GM13977 (cell line): ENCODE measurements at regions not wholly inside any gene's neighbourhood (a gene's known extent, or its start where the extent isn't known, plus 50 kb on each side); places are given as distances from the start of the nearest gene placed in this dataset.

ENCODE experiments used
- DNase-seq: peaks from one replicate; pipeline ENCODE4 v3.0.0; 2012; ENCODE audit warnings: low spot score
- in situ Hi-C: fragments of 300-500 bp; cut with MboI; formaldehyde crosslinking; loops from one replicate; pipeline ENCODE4 v1.12.0; 2022; ENCODE audit warnings: low sequenced_read_pairs, low pct_unique_long_range_greater_than_20kb, mixed read lengths, inconsistent platforms; ENCODE audit not compliant: unreplicated experiment
- TF ChIP-seq, protein P1 (sequence below): IDR thresholded peaks from 2 replicates; pipeline ENCODE4 v1.5.1; 2012; ENCODE audit warnings: mild to moderate bottlenecking, control low read depth; ENCODE audit not compliant: insufficient read depth; ENCODE audit errors: extremely low read depth, missing control alignments

DNA sequence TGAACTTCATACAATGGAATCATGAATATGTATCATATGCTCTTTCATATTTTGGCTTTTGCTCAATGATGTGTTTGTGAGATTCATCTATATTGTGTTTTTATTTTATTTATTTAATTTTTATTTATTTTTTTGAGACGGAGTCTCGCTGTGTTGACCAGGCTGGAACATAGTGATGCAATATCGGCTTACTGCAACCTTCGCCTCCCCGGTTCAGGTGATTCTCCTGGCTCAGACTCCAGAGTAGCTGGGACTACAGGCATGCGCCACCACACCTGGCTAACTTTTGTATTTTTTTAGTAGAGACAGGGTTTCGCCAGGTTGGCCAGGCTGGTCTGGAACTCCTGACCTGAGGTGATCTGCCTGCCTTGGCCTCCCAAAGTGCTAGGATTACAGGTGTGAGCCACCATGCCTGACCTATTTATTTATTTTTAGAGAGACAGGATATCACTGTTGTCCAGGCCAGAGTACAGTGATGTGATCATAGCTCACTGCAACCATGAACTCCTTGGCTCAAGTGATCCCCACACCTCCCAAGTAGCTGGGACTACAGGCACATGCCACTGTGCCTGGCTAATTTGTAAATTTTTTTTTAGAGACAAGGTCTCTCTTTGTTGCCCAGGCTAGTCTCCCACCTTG lies 74.5 kb downstream of the TET3 start:
- TF ChIP-seq, protein P1, sequence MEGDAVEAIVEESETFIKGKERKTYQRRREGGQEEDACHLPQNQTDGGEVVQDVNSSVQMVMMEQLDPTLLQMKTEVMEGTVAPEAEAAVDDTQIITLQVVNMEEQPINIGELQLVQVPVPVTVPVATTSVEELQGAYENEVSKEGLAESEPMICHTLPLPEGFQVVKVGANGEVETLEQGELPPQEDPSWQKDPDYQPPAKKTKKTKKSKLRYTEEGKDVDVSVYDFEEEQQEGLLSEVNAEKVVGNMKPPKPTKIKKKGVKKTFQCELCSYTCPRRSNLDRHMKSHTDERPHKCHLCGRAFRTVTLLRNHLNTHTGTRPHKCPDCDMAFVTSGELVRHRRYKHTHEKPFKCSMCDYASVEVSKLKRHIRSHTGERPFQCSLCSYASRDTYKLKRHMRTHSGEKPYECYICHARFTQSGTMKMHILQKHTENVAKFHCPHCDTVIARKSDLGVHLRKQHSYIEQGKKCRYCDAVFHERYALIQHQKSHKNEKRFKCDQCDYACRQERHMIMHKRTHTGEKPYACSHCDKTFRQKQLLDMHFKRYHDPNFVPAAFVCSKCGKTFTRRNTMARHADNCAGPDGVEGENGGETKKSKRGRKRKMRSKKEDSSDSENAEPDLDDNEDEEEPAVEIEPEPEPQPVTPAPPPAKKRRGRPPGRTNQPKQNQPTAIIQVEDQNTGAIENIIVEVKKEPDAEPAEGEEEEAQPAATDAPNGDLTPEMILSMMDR = no peak
- no peak for DNase-seq
- in situ Hi-C loops = no loop called here

DNA sequence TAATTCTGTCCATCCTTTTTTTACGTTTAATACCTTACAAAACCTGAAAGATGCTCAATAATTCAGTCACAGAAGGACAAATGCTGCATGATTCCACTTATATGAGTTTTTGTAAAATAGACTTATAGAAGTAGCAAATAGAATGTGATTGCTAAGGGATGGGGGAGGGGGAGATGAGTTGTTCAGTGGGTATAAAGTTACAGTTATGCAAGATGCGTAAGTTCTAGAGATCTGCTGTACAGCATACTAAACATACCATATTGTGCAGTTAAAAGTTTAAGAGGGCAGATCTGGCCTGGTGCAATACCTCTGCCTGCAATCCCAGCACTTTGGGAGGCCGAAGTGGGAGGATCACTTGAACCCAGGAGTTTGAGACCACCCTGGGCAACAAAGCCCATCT lies 78.8 kb downstream of the TET3 start:
- TF ChIP-seq, protein P1 = no peak
- in situ Hi-C loops = no loop called here
- DNase-seq = no peak

DNA sequence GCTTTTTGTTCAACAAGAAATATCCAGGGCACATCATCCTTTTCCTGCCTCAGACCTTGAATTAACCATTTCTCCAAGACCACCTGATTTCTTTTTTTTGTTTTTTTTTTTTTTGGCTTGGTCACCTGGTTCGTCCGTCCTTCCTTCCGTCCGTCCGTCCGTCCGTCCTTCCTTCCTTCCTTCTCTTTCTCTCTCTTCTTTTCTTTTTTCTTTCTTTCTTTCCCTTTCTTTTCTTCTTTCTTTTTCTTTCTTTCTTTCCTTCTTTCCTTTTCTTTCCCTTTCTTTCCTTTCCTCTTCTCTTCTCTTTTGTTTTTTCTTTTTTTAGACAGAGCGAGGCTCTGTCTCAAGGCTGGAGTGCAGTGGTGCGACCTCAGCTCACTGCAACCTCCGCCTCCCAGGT lies 80.7 kb downstream of the TET3 start:
- in situ Hi-C loops = no loop called here
- no peak for DNase-seq
- TF ChIP-seq, protein P1 = no peak

DNA sequence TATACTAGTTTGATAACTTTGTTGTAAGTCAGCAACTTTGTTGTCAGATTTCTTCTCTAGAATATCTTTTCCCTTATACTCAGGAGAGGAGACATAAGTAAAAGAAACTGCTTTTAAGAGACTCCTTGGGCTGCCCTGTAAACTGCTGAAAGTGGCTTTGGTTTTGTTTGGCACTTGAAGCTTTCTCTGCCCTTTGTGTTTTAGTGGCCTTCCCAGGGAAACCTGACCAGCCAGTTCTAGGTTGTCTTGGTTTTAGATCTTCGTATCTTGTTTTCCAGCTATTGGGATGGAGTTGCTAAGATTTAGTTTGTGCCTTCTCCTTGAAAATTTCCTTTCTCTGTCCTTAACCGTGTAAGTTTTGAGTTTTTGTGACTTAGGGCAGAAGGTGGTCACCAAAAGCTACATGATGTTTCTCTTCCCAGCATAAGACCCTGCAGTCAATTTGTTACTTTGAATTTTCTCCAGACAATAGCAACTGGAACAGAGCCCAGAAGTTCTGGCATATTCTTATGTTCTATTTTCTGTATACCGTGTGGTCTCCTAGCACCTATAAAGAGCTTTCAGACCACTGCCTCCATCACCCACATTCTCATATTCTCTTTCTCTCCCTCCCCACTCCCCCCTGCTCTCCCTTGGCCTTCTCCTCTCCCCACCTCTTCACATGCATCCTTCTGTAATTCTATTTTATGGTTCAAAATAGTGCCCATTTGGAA lies 81.1 kb downstream of the BOLA3 start:
- in situ Hi-C loops = no loop called here
- TF ChIP-seq, protein P1 = no peak
- DNase-seq = no peak

DNA sequence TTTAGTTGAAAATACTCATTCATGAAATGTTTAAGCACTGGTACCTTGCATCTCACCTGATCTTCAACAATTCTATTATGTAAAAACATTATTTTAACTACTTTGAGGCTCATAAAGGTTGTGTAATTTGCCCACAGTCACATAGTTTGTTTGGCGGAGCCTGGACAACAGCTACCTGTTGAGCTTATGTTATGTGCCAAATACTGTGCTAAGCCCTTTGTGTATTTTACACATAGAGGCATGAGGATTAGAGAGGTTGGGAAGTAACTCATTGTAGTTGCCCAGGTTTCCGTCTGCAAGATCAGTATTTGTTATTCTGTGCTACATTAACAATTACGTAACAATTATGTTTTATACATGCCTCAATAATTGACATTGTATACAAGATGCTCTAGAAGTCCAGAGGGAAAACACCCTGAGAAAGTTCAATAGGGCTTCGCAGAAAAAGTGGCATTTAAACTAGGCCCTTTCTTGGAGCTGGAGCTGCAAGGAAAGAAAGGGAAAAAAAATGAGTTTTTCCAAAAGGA lies 80.4 kb downstream of the BOLA3 start:
- TF ChIP-seq, protein P1 = no peak
- in situ Hi-C loops = no loop called here
- DNase-seq = no peak

DNA sequence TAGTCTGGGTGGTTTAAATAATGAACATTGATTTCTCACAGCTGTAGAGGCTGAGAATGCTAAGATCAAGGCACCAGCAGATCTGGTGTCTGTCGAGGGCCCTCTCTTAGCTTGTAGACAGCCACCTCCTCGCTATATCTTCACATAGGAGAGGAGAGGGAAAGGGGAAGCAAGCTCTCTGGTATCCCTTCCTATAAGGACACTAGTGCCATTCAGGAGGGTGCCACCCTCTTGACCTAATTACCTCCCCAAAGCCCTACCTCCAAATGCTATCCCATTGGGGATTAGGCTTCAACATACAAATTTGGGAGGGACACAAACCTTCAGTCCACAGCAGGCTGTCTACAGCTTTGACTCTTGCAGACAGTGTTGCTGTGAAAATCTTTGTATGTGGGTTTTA lies 76.7 kb downstream of the BOLA3 start:
- DNase-seq = no peak
- TF ChIP-seq, protein P1 = no peak
- in situ Hi-C loops = no loop called here
